Breast epithelium (tissue), 4 donors: ENCODE measurements at regions not wholly inside any gene's neighbourhood (a gene's known extent, or its start where the extent isn't known, plus 50 kb on each side); places are given as distances from the start of the nearest gene placed in this dataset.

Experiments
- DNase-seq, 2 donors: peaks; one replicate each; pipeline ENCODE4 v3.0.0-alpha.2; 2019; ENCODE audit warnings: low spot score in 2 of 2
- H3K27ac ChIP-seq, 2 donors: fragments of 200-600 bp; sonication (generic) in 1 of 2; one replicate each; pipeline ENCODE4 v1.5.1; 2016 to 2019; ENCODE audit warnings: mild to moderate bottlenecking in 1 of 2
- H3K27me3 ChIP-seq, 2 donors: fragments of 200-600 bp; sonication (generic) in 1 of 2; one replicate each; pipeline versions ENCODE4 v1.5.1 to v1.6.0; 2017 to 2019; ENCODE audit warnings: control low read depth in 1 of 2, mild to moderate bottlenecking in 1 of 2
- H3K36me3 ChIP-seq: fragments of 200-600 bp; one replicate; pipeline ENCODE4 v1.5.1; 2019
- H3K4me1 ChIP-seq, 2 donors: fragments of 200-600 bp; sonication (generic); one replicate each; pipeline ENCODE4 v1.5.1; 2016 to 2019; ENCODE audit warnings: control low read depth in 1 of 2
- H3K4me3 ChIP-seq, 3 donors: fragments of 200-600 bp; sonication (generic); 1 replicate in 2 of 3; 2 replicates in 1 of 3; pipeline ENCODE4 v1.5.1; 2016 to 2019; ENCODE audit warnings: mild to moderate bottlenecking in 3 of 3, moderate library complexity in 2 of 3
- H3K9me3 ChIP-seq, 2 donors: fragments of 200-600 bp; sonication (generic) in 1 of 2; one replicate each; pipeline ENCODE4 v1.5.1; 2016 to 2019; ENCODE audit warnings: control low read depth in 1 of 2
- CTCF ChIP-seq, 3 donors: fragments of 450-650 bp; IDR thresholded peaks; one replicate each; pipeline ENCODE4 v1.5.1; 2016 to 2017; ENCODE audit warnings: antibody characterized with exemption in 3 of 3, mild to moderate bottlenecking in 3 of 3, moderate library complexity in 3 of 3
- POLR2A ChIP-seq: fragments of 450-650 bp; IDR thresholded peaks from one replicate; pipeline ENCODE4 v1.6.1; 2016; ENCODE audit warnings: antibody characterized with exemption, mild to moderate bottlenecking, moderate library complexity
- POLR2AphosphoS5 ChIP-seq, 3 donors: sonication (generic); formaldehyde crosslinking; IDR thresholded peaks; one replicate each; pipeline ENCODE4 v1.6.1; 2017; ENCODE audit warnings: antibody characterized with exemption in 3 of 3
- intact Hi-C: fragments of 100-400 bp; cut with DNase I; formaldehyde crosslinking; loops from one replicate; pipeline ENCODE4 v1.15.1; 2023; ENCODE audit warnings: low total_unique reads

GRCh38 chr13:65553096-65553727, 1676.9 kb downstream of the PCDH9 start:
- Histone ChIP-seq H3K9me3 (no peaks in the 10 kb centered on the region), H3K27me3 (no peaks in the 10 kb centered on the region), H3K4me3 (no peak overlapping the region), H3K4me1 (no peaks in the 10 kb centered on the region), H3K36me3 (no peaks in the 10 kb centered on the region), H3K27ac (no peak overlapping the region)
- DNase-seq, result no peak
- TF ChIP-seq CTCF (IDR thresholded peaks at IDR 0.05) (no peak), POLR2A (no peak), POLR2AphosphoS5 (IDR thresholded peaks at IDR 0.05) (no peak)
- intact Hi-C loops, result no loop called here

- intact Hi-C loops, result no loop called here
- Histone ChIP-seq H3K27ac (no peak overlapping the region), H3K4me3 (no peak overlapping the region), H3K27me3 (no peaks in the 10 kb centered on the region), H3K36me3 (no peaks in the 10 kb centered on the region), H3K9me3 (no peaks in the 10 kb centered on the region), H3K4me1 (no peaks in the 10 kb centered on the region)
- TF ChIP-seq POLR2AphosphoS5 (IDR thresholded peaks at IDR 0.05), result no peak
- no peak for TF ChIP-seq CTCF (IDR thresholded peaks at IDR 0.05)
- no peak for TF ChIP-seq POLR2A
- no peak for DNase-seq
Observed at GRCh38 chr13:65551208-65551607, 1678.9 kb downstream of the PCDH9 start.

- no peaks in the 10 kb centered on the region for H3K27me3 ChIP-seq
- DNase-seq, result no peak
- no peak overlapping the region for H3K27ac ChIP-seq
- H3K36me3 ChIP-seq, result no peaks in the 10 kb centered on the region
- H3K4me3 ChIP-seq, result no peak overlapping the region
- H3K4me1 ChIP-seq, result no peaks in the 10 kb centered on the region
- no peaks in the 10 kb centered on the region for H3K9me3 ChIP-seq
- TF ChIP-seq CTCF (IDR thresholded peaks at IDR 0.05) (no peak), POLR2A (no peak)
- intact Hi-C loops, result no loop called here
Observed at GRCh38 chr13:65540175-65540574, 1690.0 kb downstream of the PCDH9 start.

- Histone ChIP-seq H3K27me3 (no peaks in the 10 kb centered on the region), H3K27ac (no peak overlapping the region), H3K4me3 (no peak overlapping the region), H3K4me1 (no peaks in the 10 kb centered on the region), H3K36me3 (no peaks in the 10 kb centered on the region), H3K9me3 (no peaks in the 10 kb centered on the region)
- no peak for DNase-seq
- intact Hi-C loops, result no loop called here
- TF ChIP-seq CTCF (IDR thresholded peaks at IDR 0.05), result no peak
Observed at GRCh38 chr13:65535370-65535769, 1694.8 kb downstream of the PCDH9 start.

GRCh38 chr13:65532231-65532630, 1697.9 kb downstream of the PCDH9 start:
- Histone ChIP-seq H3K9me3 (no peaks in the 10 kb centered on the region), H3K27me3 (no peaks in the 10 kb centered on the region), H3K27ac (no peak overlapping the region), H3K36me3 (no peaks in the 10 kb centered on the region), H3K4me3 (no peak overlapping the region), H3K4me1 (no peaks in the 10 kb centered on the region)
- intact Hi-C loops, result no loop called here
- no peak for TF ChIP-seq POLR2A
- no peak for TF ChIP-seq POLR2AphosphoS5 (IDR thresholded peaks at IDR 0.05)
- no peak for TF ChIP-seq CTCF (IDR thresholded peaks at IDR 0.05)
- no peak for DNase-seq
